Endodermal cell (in vitro differentiated cells): ENCODE measurements at regions not wholly inside any gene's neighbourhood (a gene's known extent, or its start where the extent isn't known, plus 50 kb on each side); places are given as distances from the start of the nearest gene placed in this dataset.

Source experiments
- DNase-seq: peaks from one replicate; pipeline ENCODE4 v3.0.0-alpha.2; 2017
- H3K27ac ChIP-seq: 2 replicates; pipeline ENCODE4 v1.5.1; 2013; ENCODE audit warnings: mild to moderate bottlenecking, low read depth, low read length, moderate library complexity
- H3K27me3 ChIP-seq: 2 replicates; pipeline ENCODE4 v1.6.1; 2013; ENCODE audit warnings: mild to moderate bottlenecking, low read length, moderate library complexity; ENCODE audit not compliant: insufficient read depth, control insufficient read depth, poor library complexity, severe bottlenecking
- H3K36me3 ChIP-seq: 2 replicates; pipeline ENCODE4 v1.7.0; 2013; ENCODE audit warnings: mild to moderate bottlenecking, low read length, moderate library complexity; ENCODE audit not compliant: control insufficient read depth, insufficient read depth
- H3K4me1 ChIP-seq: one replicate; pipeline ENCODE4 v1.7.0; 2013; ENCODE audit warnings: low read length; ENCODE audit not compliant: control insufficient read depth, insufficient read depth
- H3K4me3 ChIP-seq: 2 replicates; pipeline ENCODE4 v1.5.1; 2013; ENCODE audit warnings: mild to moderate bottlenecking, low read length, moderate library complexity
- H3K9ac ChIP-seq: 2 replicates; pipeline ENCODE4 v1.6.1; 2013; ENCODE audit warnings: mild to moderate bottlenecking, low read length, moderate library complexity; ENCODE audit not compliant: poor library complexity, severe bottlenecking; ENCODE audit errors: extremely low read depth
- H3K9me3 ChIP-seq: 2 replicates; pipeline ENCODE4 v1.6.1; 2013; ENCODE audit warnings: mild to moderate bottlenecking, low read length, moderate library complexity; ENCODE audit not compliant: control insufficient read depth
- H3K27ac Mint-ChIP-seq: 2 replicates; pipeline ENCODE4 v1.8.0; 2020; ENCODE audit warnings: mixed read lengths
- H3K27me3 Mint-ChIP-seq: 2 replicates; pipeline ENCODE4 v1.8.0; 2021; ENCODE audit warnings: mild to moderate bottlenecking, mixed read lengths; ENCODE audit not compliant: insufficient read depth
- H3K36me3 Mint-ChIP-seq: 2 replicates; pipeline ENCODE4 v1.8.0; 2020; ENCODE audit warnings: low read depth, mixed read lengths
- H3K4me1 Mint-ChIP-seq: 2 replicates; pipeline ENCODE4 v1.8.0; 2020; ENCODE audit warnings: mixed read lengths
- H3K4me3 Mint-ChIP-seq: 2 replicates; pipeline ENCODE4 v1.8.0; 2020; ENCODE audit warnings: mild to moderate bottlenecking, moderate library complexity, mixed read lengths
- H3K9me3 Mint-ChIP-seq: 2 replicates; pipeline ENCODE4 v1.8.0; 2020; ENCODE audit warnings: mild to moderate bottlenecking, mixed read lengths
- CTCF ChIP-seq: fragments of 200-600 bp; sonication (generic); conservative IDR thresholded peaks from 2 replicates; pipeline ENCODE4 v1.5.0; 2021; ENCODE audit warnings: antibody characterized with exemption, mild to moderate bottlenecking
- WGBS, 2 experiments: methylation state at CpG; one replicate each; pipeline versions ENCODE4 v1.1.5 to v1.1.7; 2013; ENCODE audit warnings: missing lambda C conversion rate in 2 of 2, mixed read lengths in 1 of 2; ENCODE audit not compliant: insufficient coverage in 1 of 2, insufficient read length in 1 of 2; 5-methylcytosine and 5-hydroxymethylcytosine counted together

GRCh38 chr2:62561586-62561985 is 55.6 kb upstream of the TMEM17 start:
- H3K9me3 ChIP-seq, result no peaks in the 10 kb centered on the region
- 95% methylated on average over 4 of the region's 4 CpGs; no CpG with 5 or more reads in 1 of the 2 experiments for WGBS, 2 experiments

GRCh38 chr2:62559582-62559981 is 53.6 kb upstream of the TMEM17 start:
- Mint-ChIP-seq H3K4me1 (no peaks in the 10 kb centered on the region), H3K27me3 (no peaks in the 10 kb centered on the region), H3K36me3 (no peaks in the 10 kb centered on the region), H3K27ac (no peak overlapping the region), H3K4me3 (no peak overlapping the region), H3K9me3 (no peaks in the 10 kb centered on the region)
- Histone ChIP-seq H3K4me3 (no peak overlapping the region), H3K9ac (no peak overlapping the region), H3K36me3 (no peaks in the 10 kb centered on the region), H3K27ac (no peak overlapping the region), H3K27me3 (peaks cover 4% of the 10 kb centered on the region), H3K4me1 (no peaks in the 10 kb centered on the region), H3K9me3 (no peaks in the 10 kb centered on the region)
- DNase-seq, result no peak
- TF ChIP-seq CTCF, result no peak
- 92 to 97% methylated on average over 2 of the region's 2 CpGs for WGBS, 2 experiments

More at GRCh38 chr2:62561586-62561985, 55.6 kb upstream of the TMEM17 start:
- Mint-ChIP-seq H3K36me3 (no peaks in the 10 kb centered on the region), H3K27me3 (no peaks in the 10 kb centered on the region), H3K9me3 (no peaks in the 10 kb centered on the region), H3K4me3 (no peak overlapping the region), H3K4me1 (no peaks in the 10 kb centered on the region), H3K27ac (no peak overlapping the region)
- H3K27me3 ChIP-seq, result no peaks in the 10 kb centered on the region
- no peaks in the 10 kb centered on the region for H3K4me1 ChIP-seq
- no peak overlapping the region for H3K9ac ChIP-seq
- TF ChIP-seq CTCF, result no peak
- H3K27ac ChIP-seq, result no peak overlapping the region
- no peak for DNase-seq
- no peaks in the 10 kb centered on the region for H3K36me3 ChIP-seq
- no peak overlapping the region for H3K4me3 ChIP-seq

GRCh38 chr2:62558743-62559142 is 52.7 kb upstream of the TMEM17 start:
- no peaks in the 10 kb centered on the region for H3K4me1 ChIP-seq
- H3K27ac Mint-ChIP-seq, result no peak overlapping the region
- H3K36me3 Mint-ChIP-seq, result no peaks in the 10 kb centered on the region
- no peak overlapping the region for H3K4me3 Mint-ChIP-seq
- no peaks in the 10 kb centered on the region for H3K4me1 Mint-ChIP-seq
- no peaks in the 10 kb centered on the region for H3K9me3 Mint-ChIP-seq
- H3K9ac ChIP-seq, result no peak overlapping the region
- WGBS, 2 experiments, result 100% methylated on average over 1 of the region's 1 CpG; no CpG with 5 or more reads in 1 of the 2 experiments
- no peak for TF ChIP-seq CTCF
- no peaks in the 10 kb centered on the region for H3K36me3 ChIP-seq
- no peak overlapping the region for H3K27ac ChIP-seq
- H3K4me3 ChIP-seq, result no peak overlapping the region
- no peak for DNase-seq
- peaks cover 4% of the 10 kb centered on the region for H3K27me3 ChIP-seq
- no peaks in the 10 kb centered on the region for H3K9me3 ChIP-seq
- H3K27me3 Mint-ChIP-seq, result no peaks in the 10 kb centered on the region
